Mesodermal cell (in vitro differentiated cells): ENCODE measurements at regions not wholly inside any gene's neighbourhood (a gene's known extent, or its start where the extent isn't known, plus 50 kb on each side); places are given as distances from the start of the nearest gene placed in this dataset.

Experiments used
- H3K27ac ChIP-seq: 2 replicates; pipeline ENCODE4 v1.7.0; 2013; ENCODE audit warnings: mild to moderate bottlenecking, low read depth, low read length, moderate library complexity; ENCODE audit not compliant: severe bottlenecking
- H3K36me3 ChIP-seq: 2 replicates; pipeline ENCODE4 v1.7.1; 2013; ENCODE audit warnings: mild to moderate bottlenecking, low read length, moderate library complexity; ENCODE audit not compliant: control insufficient read depth, insufficient read depth
- H3K4me1 ChIP-seq: one replicate; pipeline ENCODE4 v1.7.1; 2013; ENCODE audit warnings: mild to moderate bottlenecking, low read length; ENCODE audit not compliant: insufficient read depth, control insufficient read depth, poor library complexity, severe bottlenecking
- H3K4me3 ChIP-seq: 2 replicates; pipeline ENCODE4 v1.7.0; 2013; ENCODE audit warnings: low read length, control low read depth, mild to moderate bottlenecking; ENCODE audit not compliant: insufficient read depth, poor library complexity, severe bottlenecking; ENCODE audit errors: extremely low read depth
- H3K9me3 ChIP-seq: 2 replicates; pipeline ENCODE4 v1.7.1; 2013; ENCODE audit warnings: mild to moderate bottlenecking, low read length, moderate library complexity; ENCODE audit not compliant: control insufficient read depth
- WGBS, 2 experiments: methylation state at CpG; one replicate each; pipeline ENCODE4 v1.1.5; 2013; ENCODE audit warnings: missing lambda C conversion rate in 2 of 2; ENCODE audit not compliant: insufficient coverage in 2 of 2; 5-methylcytosine and 5-hydroxymethylcytosine counted together

GRCh38 chr16:86317813-86318650 lies 192.3 kb upstream of the FOXF1 start:
- H3K36me3 ChIP-seq: no peaks in the 10 kb centered on the region
- WGBS, 2 experiments: 94 to 95% methylated on average over 4 to 7 of the region's 13 CpGs
- H3K4me1 ChIP-seq: no peaks in the 10 kb centered on the region

GRCh38 chr16:86319585-86320236 lies 190.6 kb upstream of the FOXF1 start:
- H3K4me1 ChIP-seq: no peaks in the 10 kb centered on the region
- peak overlapping the region; percentile 10 for H3K27ac ChIP-seq
- 85 to 88% methylated on average over 9 to 12 of the region's 13 CpGs for WGBS, 2 experiments
- no peaks in the 10 kb centered on the region for H3K36me3 ChIP-seq
- no peaks in the 10 kb centered on the region for H3K9me3 ChIP-seq
- no peak overlapping the region for H3K4me3 ChIP-seq

More at GRCh38 chr16:86317813-86318650, 192.3 kb upstream of the FOXF1 start:
- peak overlapping the region; percentile 47 for H3K27ac ChIP-seq
- no peak overlapping the region for H3K4me3 ChIP-seq
- no peaks in the 10 kb centered on the region for H3K9me3 ChIP-seq

GRCh38 chr16:86320237-86320595 lies 190.1 kb upstream of the FOXF1 start:
- WGBS, 2 experiments: 75 to 100% methylated on average over 1 to 2 of the region's 3 CpGs
- H3K27ac ChIP-seq: no peak overlapping the region
- no peak overlapping the region for H3K4me3 ChIP-seq
- no peaks in the 10 kb centered on the region for H3K4me1 ChIP-seq
- peaks cover 3% of the 10 kb centered on the region for H3K9me3 ChIP-seq
- no peaks in the 10 kb centered on the region for H3K36me3 ChIP-seq

GRCh38 chr16:86321491-86321890 lies 188.8 kb upstream of the FOXF1 start:
- Histone ChIP-seq H3K9me3 (peaks cover 6% of the 10 kb centered on the region), H3K27ac (no peak overlapping the region), H3K36me3 (no peaks in the 10 kb centered on the region), H3K4me1 (no peaks in the 10 kb centered on the region), H3K4me3 (no peak overlapping the region)
- WGBS, 2 experiments: 91 to 92% methylated on average over 7 to 9 of the region's 9 CpGs

GRCh38 chr16:86322283-86322682 lies 188.0 kb upstream of the FOXF1 start:
- Histone ChIP-seq H3K4me1 (no peaks in the 10 kb centered on the region), H3K27ac (no peak overlapping the region), H3K9me3 (peaks cover 6% of the 10 kb centered on the region), H3K36me3 (no peaks in the 10 kb centered on the region), H3K4me3 (no peak overlapping the region)
- 70 to 73% methylated on average over 6 of the region's 6 CpGs for whole genome bisulfite sequencing, 2 experiments

GRCh38 chr16:86322806-86323205 lies 187.5 kb upstream of the FOXF1 start:
- peaks cover 6% of the 10 kb centered on the region for H3K9me3 ChIP-seq
- 93 to 100% methylated on average over 4 to 7 of the region's 8 CpGs for WGBS, 2 experiments
- H3K4me1 ChIP-seq: no peaks in the 10 kb centered on the region
- no peaks in the 10 kb centered on the region for H3K36me3 ChIP-seq
- H3K4me3 ChIP-seq: no peak overlapping the region
- H3K27ac ChIP-seq: no peak overlapping the region

- WGBS, 2 experiments: 91 to 92% methylated on average over 14 to 18 of the region's 18 CpGs
- H3K27ac ChIP-seq: no peak overlapping the region
- no peaks in the 10 kb centered on the region for H3K36me3 ChIP-seq
- peaks cover 6% of the 10 kb centered on the region for H3K9me3 ChIP-seq
- H3K4me1 ChIP-seq: no peaks in the 10 kb centered on the region
- H3K4me3 ChIP-seq: no peak overlapping the region
These were observed 186.0 kb upstream of the FOXF1 start for GRCh38 chr16:86324320-86324719.

- Histone ChIP-seq H3K36me3 (no peaks in the 10 kb centered on the region), H3K9me3 (peaks cover 6% of the 10 kb centered on the region), H3K27ac (no peak overlapping the region), H3K4me3 (no peak overlapping the region), H3K4me1 (no peaks in the 10 kb centered on the region)
- 100% methylated on average over 2 of the region's 3 CpGs; no CpG with 5 or more reads in 1 of the 2 experiments for WGBS, 2 experiments
These were observed 185.0 kb upstream of the FOXF1 start for GRCh38 chr16:86325360-86325759.

GRCh38 chr16:86325895-86326294 lies 184.4 kb upstream of the FOXF1 start:
- 86 to 89% methylated on average over 3 to 6 of the region's 6 CpGs for WGBS, 2 experiments
- peaks cover 6% of the 10 kb centered on the region for H3K9me3 ChIP-seq

GRCh38 chr16:86327321-86327720 lies 183.0 kb upstream of the FOXF1 start:
- Histone ChIP-seq H3K27ac (no peak overlapping the region), H3K9me3 (peaks cover 6% of the 10 kb centered on the region), H3K36me3 (no peaks in the 10 kb centered on the region), H3K4me1 (no peaks in the 10 kb centered on the region), H3K4me3 (no peak overlapping the region)
- WGBS, 2 experiments: 80 to 84% methylated on average over 9 to 10 of the region's 10 CpGs

More at GRCh38 chr16:86325895-86326294, 184.4 kb upstream of the FOXF1 start:
- Histone ChIP-seq H3K36me3 (no peaks in the 10 kb centered on the region), H3K27ac (no peak overlapping the region), H3K4me3 (no peak overlapping the region), H3K4me1 (no peaks in the 10 kb centered on the region)

GRCh38 chr16:86330906-86331305 lies 179.4 kb upstream of the FOXF1 start:
- Histone ChIP-seq H3K36me3 (no peaks in the 10 kb centered on the region), H3K27ac (no peak overlapping the region), H3K4me3 (no peak overlapping the region), H3K9me3 (no peaks in the 10 kb centered on the region), H3K4me1 (peaks cover 6% of the 10 kb centered on the region)
- 78 to 81% methylated on average over 12 to 13 of the region's 14 CpGs for WGBS, 2 experiments
